Heart right ventricle (tissue), 16 donors: ENCODE measurements at regions not wholly inside any gene's neighbourhood (a gene's known extent, or its start where the extent isn't known, plus 50 kb on each side); places are given as distances from the start of the nearest gene placed in this dataset.

ENCODE experiments used
- ATAC-seq, 8 donors: fragments of 200-7000 bp; cut with Tn5 transposase; one replicate each; pipeline ENCODE4 v1.9.1; 2020; ENCODE audit warnings: mild to moderate bottlenecking in 8 of 8, moderate library complexity in 8 of 8, moderate number of reproducible peaks in 1 of 8
- DNase-seq, 2 donors: peaks; one replicate each; pipeline ENCODE4 v3.0.0-alpha.2; 2020
- H3K27ac ChIP-seq, 10 donors: fragments of 200-600 bp; sonication (generic) in 2 of 10; one replicate each; pipeline versions ENCODE4 v1.5.0 to v1.8.0; 2020 to 2022; ENCODE audit warnings: mild to moderate bottlenecking in 3 of 10
- H3K27me3 ChIP-seq, 7 donors: fragments of 200-600 bp; one replicate each; pipeline ENCODE4 v1.8.0; 2021 to 2022; ENCODE audit warnings: mild to moderate bottlenecking in 2 of 7
- H3K36me3 ChIP-seq, 9 donors: fragments of 200-600 bp; sonication (generic) in 1 of 9; one replicate each; pipeline versions ENCODE4 v1.5.0 to v1.8.0; 2020 to 2022; ENCODE audit warnings: mild to moderate bottlenecking in 2 of 9
- H3K4me1 ChIP-seq, 9 donors: fragments of 200-600 bp; sonication (generic) in 1 of 9; one replicate each; pipeline versions ENCODE4 v1.5.0 to v1.8.0; 2020 to 2022; ENCODE audit warnings: mild to moderate bottlenecking in 4 of 9
- H3K4me3 ChIP-seq, 10 donors: fragments of 200-600 bp; sonication (generic) in 2 of 10; one replicate each; pipeline versions ENCODE4 v1.5.0 to v1.8.0; 2020 to 2022; ENCODE audit warnings: mild to moderate bottlenecking in 7 of 10, moderate library complexity in 2 of 10
- H3K9me3 ChIP-seq, 11 donors: fragments of 200-600 bp in 10 of 11; sonication (generic) in 2 of 11; one replicate each; pipeline versions ENCODE4 v1.5.0 to v1.8.0; 2013 to 2022; ENCODE audit warnings: mild to moderate bottlenecking in 2 of 11, control low read depth in 1 of 11, moderate library complexity in 1 of 11
- CTCF ChIP-seq, 9 donors: fragments of 200-600 bp; sonication (generic) in 2 of 9; IDR thresholded peaks; one replicate each; pipeline versions ENCODE4 v1.5.0 to v1.8.0; 2021 to 2022; ENCODE audit warnings: antibody characterized with exemption in 9 of 9, mild to moderate bottlenecking in 5 of 9, moderate library complexity in 1 of 9
- WGBS, 2 donors: extraction: QIAGEN DNeasy Blood & Tissue Kit; methylation state at CpG; one replicate each; pipeline ENCODE4 v1.1.7; 2013; ENCODE audit warnings: inconsistent platforms in 1 of 2; 5-methylcytosine and 5-hydroxymethylcytosine counted together
- intact Hi-C, 10 donors: fragments of 100-400 bp; cut with DNase I; formaldehyde crosslinking; loops; one replicate each; pipeline versions ENCODE4 v1.11.1 to v1.14.2; 2022
- donor health status: Arrhythmogenic right ventricular cardiomyopathy.
- donor health status: ischemic (EF 13 %, LVEDD 7.1; RV severe dilation, severe dysfunction).
- donor health status: healthy with polysubstance abuse.
- donor health status: DM: no; HTN: yes; CAD: no.
- donor health status: DM: no; HTN: no; CAD: no.
- donor health status: ischemic (EF 25% LVEDD 6.9; RV normal size, moderate dysfunction).
- donor health status: ischemic (EF 25% LVEDD 5.7; RV mildly dilated, moderate dysfunction).
- donor health status: healthy.
- donor health status: DM: yes; HTN: yes; CAD: no.
- donor health status: Ischemic cardiomyopathy.
- donor health status: ischemic (EF 35%, LVEDD 5.7; RV mildly dilated, moderate dysfunction).
- donor health status: nonischemic (EF 11% LVEDD 7.7; RV severe dilation, severe dysfunction).
- donor health status: DM: yes; HTN: yes; CAD: no.
- donor health status: PGD.
- donor health status: ischemic (EF 29% LVEDD 5.4; RV normal size, mild dysfunction).
- donor health status: nonischemic (EF 23%, LVEDD 6.1; RV moderate dilation, normal function).

GRCh38 chr12:92010368-92010767, 135.3 kb downstream of the BTG1 start:
- H3K27ac ChIP-seq, result no peak overlapping the region
- intact Hi-C loops, result no loop called here
- WGBS, 2 donors, result 77 to 87% methylated on average over 2 of the region's 2 CpGs
- no peaks in the 10 kb centered on the region for H3K27me3 ChIP-seq
- DNase-seq (no peak), ATAC-seq (no peak)
- peaks cover 0 to 2% (median 0%) of the 10 kb centered on the region in 9 donors for H3K4me1 ChIP-seq
- no peak for TF ChIP-seq CTCF (IDR thresholded peaks at IDR 0.05)
- H3K9me3 ChIP-seq, result no peaks in the 10 kb centered on the region
- H3K36me3 ChIP-seq, result no peaks in the 10 kb centered on the region
- no peak overlapping the region for H3K4me3 ChIP-seq

GRCh38 chr12:92008345-92008744, 137.3 kb downstream of the BTG1 start:
- peaks cover 0 to 13% (median 3%) of the 10 kb centered on the region in 9 donors for H3K4me1 ChIP-seq
- no peak for TF ChIP-seq CTCF (IDR thresholded peaks at IDR 0.05)
- DNase-seq (no peak), ATAC-seq (no peak)
- H3K27ac ChIP-seq, result no peak overlapping the region
- WGBS, 2 donors, result 91 to 92% methylated on average over 5 of the region's 5 CpGs
- no peaks in the 10 kb centered on the region for H3K27me3 ChIP-seq
- no peak overlapping the region for H3K4me3 ChIP-seq
- H3K9me3 ChIP-seq, result no peaks in the 10 kb centered on the region
- intact Hi-C loops, result loop anchor here in 1 of 10 donors (10.0 kb wide), 1 partner anchor 556 kb away; no protein-coding TSS in a partner anchor
- H3K36me3 ChIP-seq, result no peaks in the 10 kb centered on the region

- ATAC-seq (no peak), DNase-seq (no peak)
- H3K36me3 ChIP-seq, result no peaks in the 10 kb centered on the region
- no peak overlapping the region for H3K27ac ChIP-seq
- peaks cover 0 to 17% (median 9%) of the 10 kb centered on the region in 9 donors for H3K4me1 ChIP-seq
- WGBS, 2 donors, result 96 to 99% methylated on average over 9 of the region's 9 CpGs
- H3K27me3 ChIP-seq, result no peaks in the 10 kb centered on the region
- H3K4me3 ChIP-seq, result no peak overlapping the region
- no peaks in the 10 kb centered on the region for H3K9me3 ChIP-seq
- intact Hi-C loops, result loop anchor here in 1 of 10 donors (10.0 kb wide), 1 partner anchor 557 kb away; no protein-coding TSS in a partner anchor
- TF ChIP-seq CTCF (IDR thresholded peaks at IDR 0.05), result no peak
These were observed 137.9 kb downstream of the BTG1 start for GRCh38 chr12:92007787-92008186.

GRCh38 chr12:92003701-92004100, 141.9 kb downstream of the BTG1 start:
- 51 to 53% methylated on average over 3 of the region's 3 CpGs for WGBS, 2 donors
- H3K27me3 ChIP-seq, result no peaks in the 10 kb centered on the region
- no peak overlapping the region for H3K4me3 ChIP-seq
- peak overlapping the region in 1 of 10 donors; percentile 64 for H3K27ac ChIP-seq
- peaks cover 0 to 23% (median 16%) of the 10 kb centered on the region in 9 donors for H3K4me1 ChIP-seq
- ATAC-seq (no peak), DNase-seq (no peak)
- H3K36me3 ChIP-seq, result no peaks in the 10 kb centered on the region
- peaks cover 0 to 9% (median 0%) of the 10 kb centered on the region in 11 donors for H3K9me3 ChIP-seq
- no peak for TF ChIP-seq CTCF (IDR thresholded peaks at IDR 0.05)
- intact Hi-C loops, result loop anchor here in 1 of 10 donors (5.0 to 10.0 kb wide), 2 partner anchors 134 to 561 kb away; no protein-coding TSS in a partner anchor
